ACHN (cell line): ENCODE measurements at regions not wholly inside any gene's neighbourhood (a gene's known extent, or its start where the extent isn't known, plus 50 kb on each side); places are given as distances from the start of the nearest gene placed in this dataset.
"Not testable (repeated sequence)": the region's sequence is repeated elsewhere in the genome, so short reads cannot be mapped to it uniquely, and the experiment has no call there.

Experiments
- DNase-seq: peaks from one replicate; pipeline ENCODE4 v3.0.0-alpha.2; 2015
- in situ Hi-C: cut with HindIII; loops from 2 replicates; pipeline ENCODE4 v1.10.0; 2017; ENCODE audit warnings: low sequenced_read_pairs, low pct_ligation_motif_present, low pct_unique_long_range_greater_than_20kb

GRCh38 chr6:69515480-69515879 lies 281.3 kb downstream of the LMBRD1 start:
- DNase-seq, in situ Hi-C loops: not testable (repeated sequence)

DNA sequence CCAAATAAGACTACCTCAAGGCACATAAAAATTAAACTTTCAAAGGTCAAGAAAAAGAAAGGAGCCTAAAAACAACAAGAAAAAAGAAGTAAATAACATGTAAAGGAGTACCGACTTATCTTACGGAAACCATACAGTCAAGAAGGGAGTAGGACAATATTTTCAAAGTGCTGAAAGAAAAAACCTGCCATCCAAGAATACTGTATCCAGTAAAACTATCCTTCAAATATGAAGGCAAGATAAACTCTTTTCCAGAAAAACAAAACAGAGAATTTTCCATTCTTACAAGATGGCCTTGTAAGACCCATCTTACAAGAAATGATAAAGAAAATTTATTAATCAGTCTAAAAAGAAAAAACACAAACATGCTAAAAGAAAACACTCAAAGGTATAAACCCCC lies 302.2 kb downstream of the LMBRD1 start:
- in situ Hi-C loops, result no loop called here
- DNase-seq, result no peak

GRCh38 chr6:69489970-69490369 lies 306.8 kb downstream of the LMBRD1 start:
- DNase-seq, result no peak
- in situ Hi-C loops, result no loop called here

- peak; percentile 23 for DNase-seq
- in situ Hi-C loops, result no loop called here
These were observed 309.1 kb downstream of the LMBRD1 start for GRCh38 chr6:69487688-69488087.

DNA sequence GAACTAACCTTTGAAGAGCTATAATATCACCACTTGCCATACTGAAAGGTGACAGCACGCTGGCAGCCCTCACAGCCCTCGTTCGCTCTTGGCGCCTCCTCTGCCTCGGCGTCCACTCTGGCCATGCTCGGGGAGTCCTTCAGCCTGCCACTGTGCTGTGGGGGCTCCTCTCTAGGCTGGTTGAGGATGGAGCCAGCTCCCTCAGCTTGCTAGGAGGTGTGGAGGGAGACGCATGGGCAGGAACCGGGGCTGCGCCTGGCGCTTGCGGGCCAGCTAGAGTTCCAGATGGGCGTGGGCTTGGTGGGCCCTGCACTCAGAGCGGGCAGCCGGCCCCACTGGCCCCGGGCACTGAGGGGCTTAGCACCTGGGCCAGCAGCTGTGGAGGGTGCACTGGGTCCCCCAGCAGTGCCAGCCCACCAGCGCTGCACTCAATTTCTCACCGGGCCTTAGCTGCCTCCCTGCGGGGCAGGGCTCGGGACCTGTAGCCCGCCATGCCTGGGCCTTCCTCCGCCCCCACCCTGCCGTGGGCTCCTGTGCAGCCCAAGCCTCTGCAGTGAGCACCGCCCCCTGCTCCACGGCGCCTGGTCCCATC lies 329.7 kb downstream of the LMBRD1 start:
- in situ Hi-C loops, result no loop called here
- DNase-seq, result no peak

DNA sequence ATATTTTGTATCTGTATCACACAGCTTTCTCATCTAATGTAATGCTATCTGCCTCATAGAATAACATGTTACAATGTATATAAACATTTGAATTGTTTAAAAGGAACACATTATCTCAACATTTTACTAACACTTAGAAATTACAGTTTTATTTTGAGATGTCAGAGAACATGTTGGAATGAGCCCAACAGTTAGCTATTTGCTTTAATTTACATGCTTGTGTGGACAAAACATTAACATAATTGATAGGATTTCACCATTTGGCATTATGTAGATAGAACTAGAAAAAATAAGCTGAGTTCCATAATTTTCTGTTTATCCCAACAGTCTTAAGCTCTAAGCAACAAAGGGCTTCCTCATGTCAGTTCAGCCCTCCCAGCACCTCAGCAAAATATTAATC lies 330.9 kb downstream of the LMBRD1 start:
- in situ Hi-C loops, result no loop called here
- DNase-seq, result no peak

DNA sequence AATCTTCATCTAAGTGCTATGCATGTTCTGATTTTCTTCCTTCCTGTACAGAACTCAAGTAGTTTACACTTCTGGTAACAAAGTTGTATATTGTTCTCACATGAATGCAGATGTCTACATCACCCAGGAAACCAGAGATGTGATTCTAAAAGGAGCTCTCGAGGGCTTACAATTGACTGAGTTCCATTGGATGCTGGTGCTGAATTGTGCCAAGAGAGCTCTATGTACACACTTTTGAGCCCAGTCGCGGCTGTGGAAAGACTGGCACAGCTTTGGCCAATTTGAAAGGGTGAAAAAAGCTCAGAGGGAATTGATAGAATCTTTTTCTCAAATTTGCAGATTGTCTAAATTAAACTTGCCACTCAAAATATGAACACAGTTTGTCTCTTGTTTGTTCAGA lies 340.7 kb downstream of the LMBRD1 start:
- in situ Hi-C loops, result no loop called here
- no peak for DNase-seq

GRCh38 chr6:69454619-69455018 lies 342.2 kb downstream of the LMBRD1 start:
- in situ Hi-C loops, DNase-seq: not testable (repeated sequence)

DNA sequence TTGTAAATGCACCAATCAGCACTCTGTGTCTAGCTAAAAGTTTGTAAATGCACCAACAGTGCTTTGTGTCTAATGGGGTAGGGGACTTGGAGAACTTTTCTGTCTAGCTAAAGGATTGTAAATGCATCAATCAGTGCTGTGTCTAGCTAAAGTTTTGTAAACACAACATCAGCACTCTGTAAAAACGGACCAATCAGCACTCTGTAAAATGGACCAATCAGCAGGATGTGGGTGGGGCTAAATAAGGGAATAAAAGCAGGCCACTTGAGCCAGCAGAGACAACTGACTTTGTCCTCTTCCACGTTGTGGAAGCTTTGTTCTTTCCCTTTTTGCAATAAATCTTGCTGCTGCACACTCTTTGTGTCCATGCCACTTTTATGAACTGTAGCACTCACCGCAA lies 346.3 kb downstream of the LMBRD1 start:
- DNase-seq, in situ Hi-C loops: not testable (repeated sequence)

GRCh38 chr6:69449887-69450286 lies 346.9 kb downstream of the LMBRD1 start:
- no peak for DNase-seq
- in situ Hi-C loops, result no loop called here
